SK-N-SH (cell line): ENCODE measurements at regions not wholly inside any gene's neighbourhood (a gene's known extent, or its start where the extent isn't known, plus 50 kb on each side); places are given as distances from the start of the nearest gene placed in this dataset.
"Not testable (repeated sequence)": the region's sequence is repeated elsewhere in the genome, so short reads cannot be mapped to it uniquely, and the experiment has no call there.

Experiments used
- CTCF ChIA-PET: fragments of 300-600, 350-600 bp; formaldehyde crosslinking; extraction: SDS; loops from one replicate; lab custom pipeline; 2021; lab: Yijun Ruan, JAX
- POLR2A ChIA-PET: fragments of 350-600 bp; sonication (Branson Sonifier 250); formaldehyde crosslinking; extraction: SDS; loops from one replicate; lab custom pipeline; 2020; ENCODE audit warnings: antibody characterized with exemption, inconsistent platforms; lab: Yijun Ruan, JAX
- DNase-seq: peaks from one replicate; pipeline ENCODE4 v3.0.0; 2012
- H2AFZ ChIP-seq: fragments of 200-600 bp; sonication (generic); 2 replicates; pipeline ENCODE4 v1.8.1; 2016; ENCODE audit warnings: antibody characterized with exemption, mild to moderate bottlenecking, low read depth
- H3F3A ChIP-seq: fragments of 200-600 bp; sonication (generic); replicated peaks from 2 replicates; pipeline ENCODE3; 2016; ENCODE audit warnings: antibody characterized with exemption, mild to moderate bottlenecking; ENCODE audit not compliant: insufficient read depth
- H3K27ac ChIP-seq, 2 experiments: fragments of 200-500 bp in 1 of 2; fragments of 200-600 bp in 1 of 2; sonication (Bioruptor generic) in 1 of 2; sonication (generic), shearing (Covaris generic) in 1 of 2; 2 replicates each; pipeline versions ENCODE4 v1.5.1 to v1.6.1; 2014 to 2016; ENCODE audit warnings: low read depth in 2 of 2, inconsistent platforms in 1 of 2, low read length in 1 of 2, mild to moderate bottlenecking in 1 of 2, mixed read lengths in 1 of 2
- H3K27me3 ChIP-seq: fragments of 200-600 bp; sonication (generic), shearing (Covaris generic); 2 replicates; pipeline ENCODE4 v1.6.1; 2016; ENCODE audit warnings: mixed run types; ENCODE audit not compliant: insufficient read depth
- H3K36me3 ChIP-seq, 2 experiments: fragments of 200-500 bp in 1 of 2; fragments of 200-600 bp in 1 of 2; sonication (Bioruptor generic) in 1 of 2; sonication (generic) in 1 of 2; replicated peaks in 1 of 2; 2 replicates each; pipeline versions ENCODE3 to v1.5.1; 2014 to 2016; ENCODE audit warnings: low read length in 1 of 2, mild to moderate bottlenecking in 1 of 2; ENCODE audit not compliant: insufficient read depth in 2 of 2, control insufficient read depth in 1 of 2
- H3K4me1 ChIP-seq, 2 experiments: fragments of 200-500 bp in 1 of 2; fragments of 200-600 bp in 1 of 2; sonication (Bioruptor generic) in 1 of 2; sonication (generic), shearing (Covaris generic) in 1 of 2; 2 replicates each; pipeline versions ENCODE4 v1.5.1 to v1.6.1; 2014 to 2016; ENCODE audit warnings: low read depth in 1 of 2, low read length in 1 of 2, mixed run types in 1 of 2; ENCODE audit not compliant: insufficient read depth in 2 of 2, control insufficient read depth in 1 of 2
- H3K4me2 ChIP-seq: fragments of 200-600 bp; sonication (generic), shearing (Covaris generic); 2 replicates; pipeline ENCODE4 v1.6.1; 2017; ENCODE audit warnings: mixed run types
- H3K4me3 ChIP-seq, 2 experiments: fragments of 200-500 bp in 1 of 2; fragments of 200-600 bp in 1 of 2; sonication (Bioruptor generic) in 1 of 2; sonication (generic), shearing (Covaris generic) in 1 of 2; 2 replicates each; pipeline versions ENCODE4 v1.5.1 to v1.8.1; 2014 to 2016; ENCODE audit warnings: low read depth in 2 of 2, inconsistent platforms in 1 of 2, low read length in 1 of 2, mild to moderate bottlenecking in 1 of 2, mixed read lengths in 1 of 2, moderate library complexity in 1 of 2
- H3K79me2 ChIP-seq: fragments of 200-600 bp; sonication (generic); 2 replicates; pipeline ENCODE4 v1.8.1; 2017; ENCODE audit warnings: mild to moderate bottlenecking; ENCODE audit not compliant: insufficient read depth
- H3K9ac ChIP-seq: fragments of 200-600 bp; sonication (generic); 2 replicates; pipeline ENCODE4 v1.6.1; 2017; ENCODE audit warnings: mixed run types
- H3K9me2 ChIP-seq: fragments of 200-600 bp; sonication (generic); 2 replicates; pipeline ENCODE4 v1.6.1; 2017; ENCODE audit warnings: mixed run types
- H3K9me3 ChIP-seq: fragments of 200-600 bp; sonication (generic); 2 replicates; pipeline ENCODE4 v1.6.1; 2017; ENCODE audit warnings: mixed run types, mild to moderate bottlenecking, moderate library complexity
- H4K20me1 ChIP-seq: fragments of 200-600 bp; sonication (generic); 2 replicates; pipeline ENCODE4 v1.6.1; 2017; ENCODE audit warnings: mild to moderate bottlenecking, mixed run types; ENCODE audit not compliant: insufficient read depth
- WGBS: methylation state at CpG from one replicate; pipeline ENCODE4 v1.1.6; 2017; ENCODE audit warnings: low lambda C conversion rate; 5-methylcytosine and 5-hydroxymethylcytosine counted together
- small RNA-seq, 7 experiments: library from RNA; depleted of rRNA; stranded (forward); fragments of <200 nt; gene quantifications; one replicate each; pipeline ENCODE3, GENCODE V24; 2012

DNA sequence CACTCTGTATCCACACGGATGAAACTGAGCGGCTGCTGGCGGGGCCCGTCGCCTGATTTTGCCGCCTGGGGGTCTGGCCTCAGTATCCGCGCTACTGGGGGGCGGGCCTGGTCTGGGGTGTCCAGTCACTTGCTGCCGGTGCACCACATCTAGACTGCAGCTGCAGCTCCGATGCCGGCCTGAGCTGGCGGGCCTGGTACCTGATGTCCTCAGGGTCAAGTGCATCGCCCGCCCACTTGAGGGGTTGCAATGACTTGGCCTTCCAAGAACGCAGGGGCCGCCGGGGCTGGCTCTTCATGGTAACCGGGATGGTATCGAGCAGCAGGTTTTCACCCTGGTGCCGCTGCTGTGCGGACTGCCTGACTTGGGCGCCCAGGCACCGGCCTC lies 532.8 kb upstream of the DEFB115 start:
- H3F3A ChIP-seq, H3K9ac ChIP-seq, H4K20me1 ChIP-seq, H3K27me3 ChIP-seq, H3K79me2 ChIP-seq, H3K9me2 ChIP-seq, H3K4me3 ChIP-seq, H3K36me3 ChIP-seq, DNase-seq, H3K4me1 ChIP-seq, H3K27ac ChIP-seq, CTCF ChIA-PET, H2AFZ ChIP-seq, POLR2A ChIA-PET, H3K4me2 ChIP-seq, H3K9me3 ChIP-seq: not testable (repeated sequence)
- 25% methylated on average over 8 of the region's 24 CpGs for WGBS

DNA sequence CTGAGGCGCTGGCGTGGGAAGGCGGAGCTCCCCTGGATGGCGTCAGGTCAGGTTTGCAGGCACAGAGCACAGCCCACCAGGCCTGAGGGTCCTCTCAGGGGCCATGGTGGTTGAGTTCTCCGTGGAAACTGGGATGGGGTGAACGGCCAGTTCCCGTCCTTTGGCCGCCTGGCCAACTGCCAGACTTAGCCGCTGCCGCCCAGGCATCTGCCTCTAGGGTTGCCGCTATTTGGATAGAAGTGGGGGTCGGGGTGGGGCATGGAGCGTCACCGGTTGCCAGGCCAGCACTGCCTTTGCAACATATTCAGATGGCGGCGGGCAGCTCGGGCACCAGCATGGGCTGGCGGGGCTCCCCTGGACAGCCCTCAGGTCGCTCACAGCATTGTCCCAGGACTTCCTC lies 532.3 kb upstream of the DEFB115 start:
- H3K9me3 ChIP-seq, H3K79me2 ChIP-seq, H3K9ac ChIP-seq, H3K4me1 ChIP-seq, H3K27ac ChIP-seq, POLR2A ChIA-PET, H3K27me3 ChIP-seq, H2AFZ ChIP-seq, H3F3A ChIP-seq, H3K36me3 ChIP-seq, CTCF ChIA-PET, H3K4me2 ChIP-seq, DNase-seq, H3K9me2 ChIP-seq, H3K4me3 ChIP-seq, H4K20me1 ChIP-seq: not testable (repeated sequence)
- WGBS, result 40% methylated on average over 3 of the region's 19 CpGs

DNA sequence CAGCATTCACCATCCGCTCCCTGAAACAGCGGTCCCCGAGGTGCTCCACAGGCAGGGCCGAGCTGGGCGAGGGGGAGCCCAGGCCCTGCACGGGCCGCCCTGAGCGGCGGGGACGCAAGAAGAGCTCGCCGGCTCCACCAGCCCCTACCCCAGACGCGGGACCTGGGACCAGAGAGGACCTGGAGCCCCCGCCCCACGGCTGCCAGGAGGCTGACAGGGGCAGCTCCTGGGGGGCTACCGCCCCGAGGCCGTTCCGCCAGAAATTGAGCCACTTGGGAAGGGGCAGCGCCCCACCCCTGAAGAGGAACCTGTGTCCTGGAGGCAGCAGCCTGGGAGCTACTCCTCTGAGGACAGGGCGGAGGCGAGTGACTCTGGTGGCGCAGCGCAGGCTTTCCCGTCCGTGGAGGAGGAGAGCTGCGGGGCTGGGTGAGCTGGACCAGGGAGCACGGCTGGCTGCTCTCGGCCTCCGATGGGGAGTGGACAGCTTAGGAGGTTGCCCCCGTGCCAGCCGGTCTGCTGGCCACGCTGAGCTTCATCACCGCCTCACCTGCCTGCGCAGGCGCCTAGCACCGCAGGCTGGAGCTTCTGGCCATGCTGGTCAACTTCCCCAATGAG lies 529.1 kb upstream of the DEFB115 start:
- H3F3A ChIP-seq, H4K20me1 ChIP-seq, H3K79me2 ChIP-seq, H3K36me3 ChIP-seq, H3K27me3 ChIP-seq, H3K9me3 ChIP-seq, H3K9me2 ChIP-seq, POLR2A ChIA-PET, H2AFZ ChIP-seq, CTCF ChIA-PET, H3K4me1 ChIP-seq, H3K9ac ChIP-seq, H3K27ac ChIP-seq, H3K4me2 ChIP-seq, H3K4me3 ChIP-seq: not testable (repeated sequence)
- peak; percentile 0 for DNase-seq
- 50% methylated on average over 6 of the region's 38 CpGs for WGBS

Small RNA genes in the stretch of these regions (small RNA-seq; reads per million reads assigned to genes)
- 0 to 9.9 (median 0.78) reads per million in 7 experiments for gene RF00002
- 0 reads per million in 7 experiments for gene RF00026
